Adrenal gland (tissue), 9 donors: ENCODE measurements at regions not wholly inside any gene's neighbourhood (a gene's known extent, or its start where the extent isn't known, plus 50 kb on each side); places are given as distances from the start of the nearest gene placed in this dataset.
"Not testable (repeated sequence)": the region's sequence is repeated elsewhere in the genome, so short reads cannot be mapped to it uniquely, and the experiment has no call there.

ENCODE experiments used
- DNase-seq, 7 donors: peaks; one replicate each; pipeline ENCODE4 v3.0.0-alpha.2; 2019 to 2020
- H3K27ac ChIP-seq, 5 donors: fragments of 200-600 bp; sonication (generic) in 4 of 5; 1 replicate in 3 of 5; 2 replicates in 2 of 5; pipeline versions ENCODE4 v1.5.1 to v1.8.0; 2016 to 2020; ENCODE audit warnings: mild to moderate bottlenecking in 1 of 5
- H3K27me3 ChIP-seq: fragments of 200-600 bp; 2 replicates; pipeline ENCODE4 v1.8.0; 2021
- H3K36me3 ChIP-seq, 2 donors: fragments of 200-600 bp; replicated peaks in 1 of 2; 1 replicate in 1 of 2; 2 replicates in 1 of 2; pipeline versions ENCODE4 v1.5.1 to v1.8.0; 2018 to 2022
- H3K4me1 ChIP-seq, 2 donors: fragments of 200-600 bp; replicated peaks in 1 of 2; 1 replicate in 1 of 2; 2 replicates in 1 of 2; pipeline versions ENCODE4 v1.5.1 to v1.8.0; 2018 to 2021
- H3K4me3 ChIP-seq, 4 donors: fragments of 200-600 bp; sonication (generic) in 3 of 4; one replicate each; pipeline ENCODE4 v1.5.1; 2016 to 2018
- H3K9me3 ChIP-seq, 3 donors: fragments of 200-600 bp; sonication (generic) in 1 of 3; replicated peaks in 1 of 3; 1 replicate in 2 of 3; 2 replicates in 1 of 3; pipeline versions ENCODE4 v1.5.1 to v1.8.0; 2016 to 2021
- POLR2A ChIP-seq, 2 donors: fragments of 450-650 bp; IDR thresholded peaks; one replicate each; pipeline ENCODE4 v1.6.1; 2017; ENCODE audit warnings: antibody characterized with exemption in 2 of 2, mild to moderate bottlenecking in 2 of 2, moderate library complexity in 1 of 2
- WGBS, 4 donors: extraction: QIAGEN DNeasy Blood & Tissue Kit in 2 of 4; methylation state at CpG; one replicate each; pipeline versions ENCODE4 v1.1.5 to v1.1.7; 2013 to 2017; 5-methylcytosine and 5-hydroxymethylcytosine counted together
- intact Hi-C, 2 donors: fragments of 100-400 bp; cut with DNase I; formaldehyde crosslinking; loops; one replicate each; pipeline versions ENCODE4 v1.14.1 to v1.15.0; 2022 to 2023
- TF ChIP-seq, protein P1 (sequence below), 6 experiments: fragments of 450-650 bp in 4 of 6; fragments of 200-600 bp in 2 of 6; sonication (generic) in 1 of 6; IDR thresholded peaks; 1 replicate in 5 of 6; 2 replicates in 1 of 6; pipeline versions ENCODE4 v1.5.1 to v1.8.0; 2016 to 2021; ENCODE audit warnings: antibody characterized with exemption in 6 of 6, mild to moderate bottlenecking in 2 of 6, moderate library complexity in 1 of 6
- donor health status: healthy with polysubstance abuse.
- donor health status: Bipolar disorder and iron deficiency.
- donor health status: DM: yes; HTN: yes; CAD: no.
- donor health status: DM: no; HTN: no; CAD: no.
- donor health status: DM: no; HTN: no; CAD: no.

DNA sequence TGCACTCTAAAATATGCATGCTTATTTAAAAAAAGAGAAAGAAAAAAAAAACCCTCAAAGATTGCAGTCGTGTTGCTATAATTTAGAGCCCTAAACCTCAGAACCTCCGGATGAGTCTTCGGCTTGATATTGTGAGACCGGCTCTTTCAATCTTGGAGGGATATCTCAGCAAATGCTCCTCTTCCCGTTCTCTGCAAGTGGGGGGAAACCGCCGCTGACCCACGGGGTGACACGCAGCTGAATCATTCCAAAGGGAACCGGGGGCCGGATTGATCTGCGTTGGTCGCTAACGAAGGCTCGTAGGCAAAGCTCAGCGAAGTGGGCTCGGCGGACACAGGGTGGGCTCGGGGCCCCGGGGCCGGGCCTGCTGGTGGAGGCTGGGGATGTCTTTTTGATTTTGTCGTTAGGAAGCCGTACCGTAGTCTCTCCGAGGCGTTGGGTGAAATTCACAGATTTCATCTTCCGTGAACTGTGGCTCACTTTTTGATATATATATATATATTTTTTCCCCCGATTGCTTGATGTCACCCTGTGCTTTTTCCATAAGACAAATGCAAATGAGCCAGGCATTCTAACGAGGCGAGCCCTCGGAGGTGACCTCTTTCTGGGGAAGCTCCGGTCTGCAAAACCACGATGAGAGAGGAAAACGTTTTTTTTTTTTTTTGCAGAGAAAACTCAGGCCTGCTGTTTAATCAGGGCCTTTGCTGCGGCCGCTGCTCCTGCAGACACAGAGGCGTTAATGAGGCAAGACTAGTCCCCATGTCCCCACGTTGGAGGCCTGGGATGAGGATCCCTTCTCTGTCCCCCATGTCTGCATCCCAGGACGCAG lies 110.7 kb upstream of the PPP2R3B start:
- DNase-seq: no peak
- 47 to 51% (median 50%) methylated on average over 35 to 39 of the region's 39 CpGs for WGBS, 4 donors
- Histone ChIP-seq H3K4me1 (no peaks in the 10 kb centered on the region), H3K36me3 (no peaks in the 10 kb centered on the region), H3K27ac (no peak overlapping the region), H3K27me3 (peaks cover 9% of the 10 kb centered on the region), H3K4me3 (no peak overlapping the region), H3K9me3 (no peaks in the 10 kb centered on the region)
- TF ChIP-seq POLR2A (IDR thresholded peaks at IDR 0.05): no peak
- TF ChIP-seq, protein P1, sequence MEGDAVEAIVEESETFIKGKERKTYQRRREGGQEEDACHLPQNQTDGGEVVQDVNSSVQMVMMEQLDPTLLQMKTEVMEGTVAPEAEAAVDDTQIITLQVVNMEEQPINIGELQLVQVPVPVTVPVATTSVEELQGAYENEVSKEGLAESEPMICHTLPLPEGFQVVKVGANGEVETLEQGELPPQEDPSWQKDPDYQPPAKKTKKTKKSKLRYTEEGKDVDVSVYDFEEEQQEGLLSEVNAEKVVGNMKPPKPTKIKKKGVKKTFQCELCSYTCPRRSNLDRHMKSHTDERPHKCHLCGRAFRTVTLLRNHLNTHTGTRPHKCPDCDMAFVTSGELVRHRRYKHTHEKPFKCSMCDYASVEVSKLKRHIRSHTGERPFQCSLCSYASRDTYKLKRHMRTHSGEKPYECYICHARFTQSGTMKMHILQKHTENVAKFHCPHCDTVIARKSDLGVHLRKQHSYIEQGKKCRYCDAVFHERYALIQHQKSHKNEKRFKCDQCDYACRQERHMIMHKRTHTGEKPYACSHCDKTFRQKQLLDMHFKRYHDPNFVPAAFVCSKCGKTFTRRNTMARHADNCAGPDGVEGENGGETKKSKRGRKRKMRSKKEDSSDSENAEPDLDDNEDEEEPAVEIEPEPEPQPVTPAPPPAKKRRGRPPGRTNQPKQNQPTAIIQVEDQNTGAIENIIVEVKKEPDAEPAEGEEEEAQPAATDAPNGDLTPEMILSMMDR (IDR thresholded peaks at IDR 0.05): no peak
- intact Hi-C loops: no loop called here

DNA sequence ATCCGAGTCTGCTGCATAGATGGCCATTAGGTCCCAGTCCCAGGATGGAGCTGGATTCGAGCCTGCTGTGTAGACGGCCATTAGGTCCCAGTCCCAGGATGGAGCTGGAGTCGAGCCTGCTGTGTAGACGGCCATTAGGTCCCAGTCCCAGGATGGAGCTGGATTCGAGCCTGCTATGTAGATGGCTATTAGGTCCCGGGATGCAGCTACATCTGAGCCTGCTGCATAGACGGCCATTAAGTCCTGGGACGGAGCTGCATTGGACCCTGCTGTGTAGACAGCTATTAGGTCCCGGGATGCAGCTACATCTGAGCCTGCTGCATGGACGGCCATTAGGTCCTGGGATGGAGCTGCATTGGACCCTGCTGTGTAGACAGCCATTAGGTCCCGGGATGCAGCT lies 112.2 kb upstream of the PPP2R3B start:
- H3K4me1 ChIP-seq: not testable (repeated sequence)

DNA sequence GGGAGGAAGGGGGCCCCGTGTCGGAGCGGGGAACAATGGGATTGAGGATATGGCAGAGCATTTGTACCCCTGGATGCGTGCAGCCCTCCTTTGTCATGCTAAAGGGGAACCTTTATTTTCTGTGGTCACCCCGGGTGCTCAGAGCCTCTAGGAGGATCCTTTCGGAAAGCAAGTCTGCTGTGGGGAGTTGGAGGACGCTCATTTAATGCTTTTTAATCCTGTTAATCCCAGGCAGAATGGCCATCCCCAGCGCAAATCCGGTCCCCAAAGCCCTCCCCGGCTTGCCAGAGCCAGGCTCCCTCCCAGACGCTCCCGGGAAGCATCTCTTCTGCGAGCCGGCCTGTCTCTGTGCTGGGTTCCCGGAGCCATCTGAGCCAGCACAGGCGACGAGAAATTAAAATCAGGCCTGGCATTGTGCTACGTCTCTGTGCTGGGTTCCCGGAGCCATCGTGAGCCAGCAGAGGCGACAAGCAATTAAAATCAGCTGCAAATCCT lies 113.2 kb upstream of the PPP2R3B start:
- TF ChIP-seq, protein P1 (IDR thresholded peaks at IDR 0.05): no peak
- TF ChIP-seq POLR2A (IDR thresholded peaks at IDR 0.05): no peak
- Histone ChIP-seq H3K36me3 (no peaks in the 10 kb centered on the region), H3K9me3 (no peaks in the 10 kb centered on the region), H3K27me3 (peaks cover 9% of the 10 kb centered on the region), H3K27ac (no peak overlapping the region), H3K4me3 (no peak overlapping the region), H3K4me1 (no peaks in the 10 kb centered on the region)
- DNase-seq: no peak
- WGBS, 4 donors: 1 to 7% (median 4%) methylated on average over 7 to 21 of the region's 21 CpGs
- intact Hi-C loops: no loop called here

More for the DNA sequence above, 112.2 kb upstream of the PPP2R3B start:
- H3K27ac ChIP-seq, intact Hi-C loops, H3K27me3 ChIP-seq, H3K9me3 ChIP-seq, DNase-seq, H3K4me3 ChIP-seq, H3K36me3 ChIP-seq: not testable (repeated sequence)
- WGBS, 4 donors: 65 to 91% (median 73%) methylated on average over 5 to 12 of the region's 12 CpGs

DNA sequence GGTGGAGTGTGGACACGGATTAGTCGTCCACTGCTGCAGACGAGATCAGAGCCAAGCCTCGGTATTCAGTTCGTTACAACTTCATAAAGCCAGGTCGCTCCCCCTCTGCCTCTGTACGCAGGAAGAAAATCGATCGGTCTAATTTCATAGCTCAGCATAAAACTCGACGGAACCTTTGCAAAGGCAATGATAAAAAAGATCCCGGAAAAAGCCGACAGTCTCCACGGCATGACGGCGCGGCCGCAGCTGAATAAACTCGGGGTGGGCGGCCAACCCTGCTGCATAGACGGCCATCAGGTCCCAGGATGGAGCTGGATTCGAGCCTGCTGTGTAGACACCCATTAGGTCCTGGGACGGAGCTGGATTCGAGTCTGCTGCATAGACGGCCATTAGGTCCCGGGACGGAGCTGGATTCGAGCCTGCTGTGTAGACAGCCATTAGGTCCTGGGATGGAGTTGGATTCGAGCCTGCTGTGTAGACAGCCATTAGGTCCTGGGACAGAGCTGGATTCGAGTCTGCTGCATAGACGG lies 113.8 kb upstream of the PPP2R3B start:
- intact Hi-C loops: no loop called here

More for the DNA sequence above, 113.8 kb upstream of the PPP2R3B start:
- H3K27me3 ChIP-seq: peaks cover 9% of the 10 kb centered on the region
- H3K4me1 ChIP-seq: no peaks in the 10 kb centered on the region
- no peaks in the 10 kb centered on the region for H3K36me3 ChIP-seq
- H3K4me3 ChIP-seq: no peak overlapping the region
- TF ChIP-seq POLR2A (IDR thresholded peaks at IDR 0.05): no peak
- TF ChIP-seq, protein P1 (IDR thresholded peaks at IDR 0.05): no peak
- no peak overlapping the region for H3K27ac ChIP-seq
- WGBS, 4 donors: 69 to 75% (median 72%) methylated on average over 27 to 31 of the region's 31 CpGs
- no peak for DNase-seq
- no peaks in the 10 kb centered on the region for H3K9me3 ChIP-seq
